Esophagus muscularis mucosa (tissue), 3 donors: ENCODE measurements at regions not wholly inside any gene's neighbourhood (a gene's known extent, or its start where the extent isn't known, plus 50 kb on each side); places are given as distances from the start of the nearest gene placed in this dataset.

Experiments used
- POLR2A ChIP-seq: fragments of 450-650 bp; IDR thresholded peaks from one replicate; pipeline ENCODE4 v1.6.1; 2017; ENCODE audit warnings: antibody characterized with exemption, moderate library complexity, mild to moderate bottlenecking, low read depth
- TF ChIP-seq, protein P1 (sequence below), 3 experiments: fragments of 200-600 bp in 2 of 3; fragments of 450-650 bp in 1 of 3; sonication (generic) in 2 of 3; IDR thresholded peaks; one replicate each; pipeline ENCODE4 v1.5.1; 2017 to 2019; ENCODE audit warnings: antibody characterized with exemption in 3 of 3, mild to moderate bottlenecking in 2 of 3, moderate library complexity in 1 of 3

DNA sequence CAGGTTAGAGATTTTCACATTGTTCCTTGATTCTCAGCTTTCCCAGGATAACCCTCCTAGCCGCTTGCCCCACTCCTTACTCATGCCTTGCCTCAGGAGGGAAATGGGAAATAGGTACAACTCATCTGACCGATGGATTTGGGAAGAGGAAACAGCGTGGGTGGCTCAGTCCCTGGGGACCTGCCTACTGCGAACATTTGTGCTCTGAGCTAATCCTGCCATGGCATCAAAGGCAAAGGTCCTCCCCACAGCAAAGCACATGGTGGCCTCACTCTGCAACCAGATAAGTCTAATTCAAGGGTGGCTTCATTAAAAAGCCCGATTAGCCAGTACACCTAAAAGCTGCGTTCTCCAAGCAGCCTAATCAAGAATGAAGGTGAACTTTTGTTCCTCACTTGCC is 82.4 kb upstream of the ADRA1B start:
- TF ChIP-seq, protein P1, sequence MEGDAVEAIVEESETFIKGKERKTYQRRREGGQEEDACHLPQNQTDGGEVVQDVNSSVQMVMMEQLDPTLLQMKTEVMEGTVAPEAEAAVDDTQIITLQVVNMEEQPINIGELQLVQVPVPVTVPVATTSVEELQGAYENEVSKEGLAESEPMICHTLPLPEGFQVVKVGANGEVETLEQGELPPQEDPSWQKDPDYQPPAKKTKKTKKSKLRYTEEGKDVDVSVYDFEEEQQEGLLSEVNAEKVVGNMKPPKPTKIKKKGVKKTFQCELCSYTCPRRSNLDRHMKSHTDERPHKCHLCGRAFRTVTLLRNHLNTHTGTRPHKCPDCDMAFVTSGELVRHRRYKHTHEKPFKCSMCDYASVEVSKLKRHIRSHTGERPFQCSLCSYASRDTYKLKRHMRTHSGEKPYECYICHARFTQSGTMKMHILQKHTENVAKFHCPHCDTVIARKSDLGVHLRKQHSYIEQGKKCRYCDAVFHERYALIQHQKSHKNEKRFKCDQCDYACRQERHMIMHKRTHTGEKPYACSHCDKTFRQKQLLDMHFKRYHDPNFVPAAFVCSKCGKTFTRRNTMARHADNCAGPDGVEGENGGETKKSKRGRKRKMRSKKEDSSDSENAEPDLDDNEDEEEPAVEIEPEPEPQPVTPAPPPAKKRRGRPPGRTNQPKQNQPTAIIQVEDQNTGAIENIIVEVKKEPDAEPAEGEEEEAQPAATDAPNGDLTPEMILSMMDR (IDR thresholded peaks at IDR 0.05) = no peak
- TF ChIP-seq POLR2A = no peak
